Neural progenitor cell (in vitro differentiated cells): ENCODE measurements at regions not wholly inside any gene's neighbourhood (a gene's known extent, or its start where the extent isn't known, plus 50 kb on each side); places are given as distances from the start of the nearest gene placed in this dataset.

ENCODE experiments used
- CTCF ChIP-seq: fragments of 200-600 bp; sonication (generic); IDR thresholded peaks from 2 replicates; pipeline ENCODE4 v1.5.1; 2017; ENCODE audit warnings: antibody characterized with exemption, mild to moderate bottlenecking
- EZH2 ChIP-seq: fragments of 200-600 bp; sonication (generic); IDR thresholded peaks from 2 replicates; pipeline ENCODE4 v1.6.1; 2017; ENCODE audit warnings: antibody characterized with exemption, mild to moderate bottlenecking, moderate library complexity
- EZH2phosphoT487 ChIP-seq: fragments of 200-600 bp; sonication (generic); IDR thresholded peaks from 2 replicates; pipeline ENCODE4 v1.6.1; 2017; ENCODE audit warnings: antibody characterized with exemption

GRCh38 chr14:32022525-32022924, 54.6 kb upstream of the ARHGAP5 start:
- TF ChIP-seq CTCF (no peak), EZH2 (no peak), EZH2phosphoT487 (no peak)
